Stimulated activated CD4-positive, alpha-beta T cell treated with anti-CD3 and anti-CD28 coated beads, Interleukin-15, amount 100 ng/mL, for 24 hours (primary cell): ENCODE measurements at regions not wholly inside any gene's neighbourhood (a gene's known extent, or its start where the extent isn't known, plus 50 kb on each side); places are given as distances from the start of the nearest gene placed in this dataset.

Experiments used
- DNase-seq: peaks from one replicate; pipeline ENCODE4 v3.0.0-alpha.2; 2020

- no peak for DNase-seq
Measured at GRCh38 chr4:82071951-82072350, 301.8 kb downstream of the HNRNPD start.

DNA sequence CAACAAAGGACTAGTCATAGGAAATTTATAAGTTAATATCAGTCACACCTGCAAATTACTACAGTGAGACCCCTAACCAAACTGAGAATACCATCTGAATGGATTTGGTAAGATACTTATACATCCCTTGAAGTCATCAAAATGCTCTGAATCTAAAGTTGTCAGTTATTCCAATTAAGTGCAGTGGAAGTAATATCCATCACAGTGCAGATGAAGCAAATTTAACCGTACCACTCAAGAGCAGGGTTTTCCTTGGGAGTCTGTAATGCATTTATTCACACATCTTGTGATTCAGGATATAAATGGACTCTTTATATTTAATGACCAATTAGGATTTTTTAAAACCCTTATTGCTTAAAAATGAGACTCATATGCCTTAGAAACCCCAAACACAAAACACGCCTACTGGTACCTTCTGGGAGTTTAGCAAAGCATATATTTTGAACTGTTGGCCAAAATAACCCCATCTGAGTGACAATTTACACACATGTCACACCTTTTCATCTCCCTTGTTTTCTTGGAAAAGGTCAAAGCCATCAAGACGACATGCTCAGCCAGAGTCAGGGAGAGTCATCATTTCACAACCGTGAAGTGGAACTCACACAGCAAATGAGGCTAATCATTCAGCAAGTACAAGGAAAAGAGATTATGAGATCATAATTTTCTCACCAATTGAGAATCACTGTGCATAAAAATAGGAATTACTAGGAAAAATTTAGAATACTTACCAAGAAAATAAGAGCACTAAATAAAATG lies 303.7 kb downstream of the HNRNPD start:
- DNase-seq = no peak

DNA sequence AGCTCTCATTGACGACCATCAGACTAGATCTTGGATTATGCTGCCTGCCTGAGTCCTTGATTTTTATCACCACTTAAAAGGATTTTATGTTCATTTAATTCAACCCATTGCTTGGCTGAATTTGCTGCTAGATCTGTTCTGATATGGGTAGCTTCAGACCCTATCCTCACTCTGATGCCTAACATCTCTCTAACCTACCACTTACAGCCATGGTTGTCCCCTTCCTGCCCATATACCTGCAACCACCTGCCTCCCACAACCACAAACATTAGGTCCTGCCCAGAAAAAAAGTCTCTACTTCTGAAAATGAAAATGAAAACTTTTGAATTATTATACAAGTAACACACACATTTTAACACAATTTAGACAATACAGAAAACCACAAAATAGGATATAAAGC lies 310.8 kb downstream of the HNRNPD start:
- no peak for DNase-seq

- DNase-seq = no peak
Measured at GRCh38 chr4:82057990-82058544, 315.7 kb downstream of the HNRNPD start.

- DNase-seq = no peak
Measured at GRCh38 chr4:82055156-82055555, 318.6 kb downstream of the HNRNPD start.

- no peak for DNase-seq
Measured at GRCh38 chr4:82053396-82053795, 320.4 kb downstream of the HNRNPD start.

DNA sequence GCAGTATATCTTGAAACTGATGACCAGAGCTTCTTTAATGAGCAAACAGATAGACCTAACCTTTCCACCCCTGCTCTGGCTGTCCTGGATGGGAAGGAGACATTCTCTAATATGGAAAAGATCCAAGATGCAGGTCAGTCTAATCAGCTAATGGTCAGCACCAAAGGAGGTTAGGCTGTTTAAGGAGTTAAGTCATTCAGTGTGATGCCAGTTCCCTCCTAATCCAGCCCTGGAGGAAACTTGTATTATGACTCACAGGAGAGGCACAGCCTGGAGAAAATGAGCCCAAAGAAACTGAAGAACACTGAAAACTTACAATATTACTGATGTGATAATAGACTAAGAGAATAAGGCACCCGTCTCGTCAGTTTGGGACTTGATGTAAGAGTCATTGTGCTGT lies 323.0 kb downstream of the HNRNPD start:
- DNase-seq = no peak

- DNase-seq = no peak
Measured at GRCh38 chr4:82049294-82049693, 324.5 kb downstream of the HNRNPD start.

- DNase-seq = no peak
Measured at GRCh38 chr4:82047731-82048130, 326.1 kb downstream of the HNRNPD start.

GRCh38 chr4:82046796-82047195 lies 327.0 kb downstream of the HNRNPD start:
- no peak for DNase-seq

GRCh38 chr4:82045267-82045666 lies 328.5 kb downstream of the HNRNPD start:
- DNase-seq = no peak

- peak; percentile 44 for DNase-seq
Measured at GRCh38 chr4:82044141-82044993, 329.4 kb downstream of the HNRNPD start.

DNA sequence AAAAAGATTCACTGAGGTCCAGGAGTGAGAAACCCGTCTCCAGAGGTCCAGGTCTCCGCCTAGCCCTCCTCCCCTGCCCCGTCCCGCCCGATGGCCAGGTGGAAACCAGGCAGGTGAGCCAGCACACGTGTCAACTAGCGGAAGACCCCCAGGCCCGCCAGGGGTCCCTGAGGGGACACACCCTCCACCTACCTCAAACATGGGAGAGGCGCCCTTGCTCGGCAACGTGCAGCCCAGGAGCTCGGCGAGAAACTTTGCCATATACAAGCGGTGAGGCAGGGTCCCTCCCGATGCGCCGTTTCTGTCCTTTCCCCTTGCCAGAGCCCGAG lies 330.0 kb downstream of the HNRNPD start:
- DNase-seq = no peak

GRCh38 chr4:82043081-82043808 lies 330.5 kb downstream of the HNRNPD start:
- no peak for DNase-seq

DNA sequence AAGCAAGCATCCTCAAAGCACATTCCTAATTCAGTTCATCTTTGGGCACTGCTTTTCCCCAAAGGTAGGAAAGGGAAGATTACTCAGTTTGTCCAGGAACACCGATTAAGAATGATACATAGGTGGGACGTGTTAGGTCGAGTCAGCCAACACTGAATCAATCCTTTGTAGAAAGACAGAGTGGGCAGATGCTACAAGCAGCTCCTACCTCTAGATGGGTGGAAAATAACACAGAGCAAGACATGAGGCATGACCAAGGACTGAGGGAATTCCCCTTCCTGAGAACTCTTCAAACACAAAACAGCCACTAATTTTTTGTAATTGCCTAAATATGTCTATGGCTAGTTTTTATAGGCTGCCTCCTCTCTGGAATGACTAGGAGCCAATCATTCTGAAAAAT lies 331.7 kb downstream of the HNRNPD start:
- DNase-seq = no peak

- no peak for DNase-seq
Measured at GRCh38 chr4:82038936-82039335, 334.9 kb downstream of the HNRNPD start.

DNA sequence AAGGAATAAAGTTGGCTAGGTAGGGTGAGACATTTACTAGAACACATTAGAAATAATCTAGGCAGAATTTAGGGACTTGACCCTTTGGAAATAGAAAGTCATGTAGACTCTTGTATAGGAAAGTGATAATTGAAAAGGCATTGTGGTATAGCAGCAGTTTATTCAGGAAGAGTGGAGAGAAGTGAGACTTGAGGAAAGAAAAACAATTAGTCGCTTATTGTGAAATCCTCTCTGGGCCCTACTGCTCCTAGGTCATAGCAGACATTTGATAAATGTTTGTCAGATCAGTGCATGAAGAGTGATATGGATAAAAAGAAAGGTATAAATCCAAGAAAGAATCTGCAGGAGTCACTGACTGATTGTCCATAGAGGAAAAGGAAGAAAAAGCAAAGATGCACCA lies 337.6 kb downstream of the HNRNPD start:
- no peak for DNase-seq

DNA sequence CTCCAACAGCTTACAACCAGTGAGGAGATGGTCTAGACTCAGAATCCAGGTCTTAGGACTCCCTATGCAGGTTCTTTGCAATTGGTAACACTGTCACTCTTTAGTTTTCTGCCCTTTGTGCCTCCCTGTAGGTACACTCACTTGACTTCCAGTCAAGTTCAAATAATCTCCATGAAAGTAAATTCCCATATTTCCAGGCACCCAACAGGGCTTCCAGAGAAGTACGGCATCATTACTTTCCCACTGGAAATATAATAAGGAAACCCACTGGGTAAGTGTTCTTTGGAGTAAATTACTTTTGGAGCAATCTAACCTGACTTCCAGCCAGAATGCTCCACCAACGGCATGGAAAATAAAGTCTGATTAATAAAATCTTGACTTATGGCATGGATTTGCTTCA lies 338.9 kb downstream of the HNRNPD start:
- DNase-seq = no peak

GRCh38 chr4:82033862-82034261 lies 339.9 kb downstream of the HNRNPD start:
- DNase-seq = no peak

- DNase-seq = no peak
Measured at GRCh38 chr4:82031376-82031927, 342.3 kb downstream of the HNRNPD start.

- no peak for DNase-seq
Measured at GRCh38 chr4:82017680-82018079, 356.1 kb downstream of the HNRNPD start.

GRCh38 chr4:82005158-82005557 lies 368.6 kb downstream of the HNRNPD start:
- no peak for DNase-seq

GRCh38 chr4:81997313-81997712 lies 376.5 kb downstream of the HNRNPD start:
- DNase-seq = no peak
